T-helper 17 cell (primary cell): ENCODE measurements at regions not wholly inside any gene's neighbourhood (a gene's known extent, or its start where the extent isn't known, plus 50 kb on each side); places are given as distances from the start of the nearest gene placed in this dataset.

Source experiments
- ATAC-seq: fragments of 150-1000 bp; cut with Tn5 transposase; 2 replicates; pipeline ENCODE4 v1.10.0; 2021; ENCODE audit warnings: mild to moderate bottlenecking, moderate library complexity
- DNase-seq, 3 donors: peaks; one replicate each; pipeline versions ENCODE4 v3.0.0 to v3.0.0-alpha.2; 2020 to 2021
- H3K9me3 ChIP-seq: one replicate; pipeline ENCODE4 v1.7.0; 2013; ENCODE audit warnings: low read length, mild to moderate bottlenecking; ENCODE audit not compliant: control insufficient read depth, poor library complexity, severe bottlenecking
- H3K27ac Mint-ChIP-seq: one replicate; pipeline ENCODE4 v1.8.0; 2022; ENCODE audit warnings: mild to moderate bottlenecking, moderate library complexity, mixed read lengths
- H3K27me3 Mint-ChIP-seq: one replicate; pipeline ENCODE4 v1.8.0; 2022; ENCODE audit warnings: mixed read lengths
- H3K36me3 Mint-ChIP-seq: one replicate; pipeline ENCODE4 v1.8.0; 2022; ENCODE audit warnings: low read depth, mixed read lengths
- H3K4me1 Mint-ChIP-seq: one replicate; pipeline ENCODE4 v1.8.0; 2022; ENCODE audit warnings: mild to moderate bottlenecking, mixed read lengths
- H3K4me3 Mint-ChIP-seq: one replicate; pipeline ENCODE4 v1.8.0; 2022; ENCODE audit warnings: mild to moderate bottlenecking, moderate library complexity, mixed read lengths

DNA sequence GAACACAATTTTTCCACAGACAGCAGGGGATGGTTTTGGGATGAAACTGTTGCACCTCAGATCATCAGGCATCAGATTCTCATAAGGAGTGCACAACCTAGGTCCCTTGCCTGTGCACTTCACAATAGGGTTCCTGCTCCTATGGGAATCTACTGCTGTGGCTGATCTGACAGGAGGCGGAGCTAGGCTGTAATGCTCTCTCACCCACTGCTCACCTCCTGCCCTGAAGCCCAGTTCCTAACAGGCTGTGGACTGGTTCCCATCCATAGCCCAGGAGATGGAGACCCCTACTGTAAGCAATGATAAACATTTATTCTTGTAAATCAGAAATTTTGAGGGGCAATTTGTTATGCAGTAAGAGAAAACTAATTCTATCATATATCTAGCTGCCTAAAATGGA lies 1234.7 kb downstream of the SLITRK1 start:
- ATAC-seq (no peak), DNase-seq (no peak)
- H3K27me3 Mint-ChIP-seq, result no peaks in the 10 kb centered on the region

DNA sequence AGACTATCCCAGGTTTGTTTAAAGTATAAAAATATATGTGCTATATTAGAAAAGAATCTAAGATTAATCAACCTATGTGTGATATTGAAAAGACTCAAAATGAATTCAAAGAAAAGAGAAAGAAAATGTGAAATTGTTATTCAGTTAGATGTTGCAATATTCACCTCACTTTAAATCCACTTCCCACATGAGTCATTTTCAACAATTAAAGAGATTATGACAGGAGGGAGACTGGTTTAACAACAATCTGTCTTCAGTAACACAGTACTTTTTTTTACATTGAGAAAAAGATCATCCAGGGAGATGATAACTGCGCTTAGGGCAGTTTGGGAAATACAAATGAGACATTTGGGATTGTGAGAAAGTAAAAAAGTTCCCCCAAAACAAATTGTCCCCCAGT lies 1246.2 kb downstream of the SLITRK1 start:
- H3K4me1 Mint-ChIP-seq, result no peaks in the 10 kb centered on the region
- ATAC-seq, result no peak
- H3K27ac Mint-ChIP-seq, result no peak overlapping the region
- no peak for DNase-seq
- no peak overlapping the region for H3K4me3 Mint-ChIP-seq
- H3K9me3 ChIP-seq, result no peaks in the 10 kb centered on the region
- no peaks in the 10 kb centered on the region for H3K36me3 Mint-ChIP-seq
- H3K27me3 Mint-ChIP-seq, result no peaks in the 10 kb centered on the region

More for the DNA sequence above, 1234.7 kb downstream of the SLITRK1 start:
- H3K4me3 Mint-ChIP-seq, result no peak overlapping the region
- no peaks in the 10 kb centered on the region for H3K36me3 Mint-ChIP-seq
- H3K4me1 Mint-ChIP-seq, result no peaks in the 10 kb centered on the region
- H3K9me3 ChIP-seq, result no peaks in the 10 kb centered on the region
- no peak overlapping the region for H3K27ac Mint-ChIP-seq

DNA sequence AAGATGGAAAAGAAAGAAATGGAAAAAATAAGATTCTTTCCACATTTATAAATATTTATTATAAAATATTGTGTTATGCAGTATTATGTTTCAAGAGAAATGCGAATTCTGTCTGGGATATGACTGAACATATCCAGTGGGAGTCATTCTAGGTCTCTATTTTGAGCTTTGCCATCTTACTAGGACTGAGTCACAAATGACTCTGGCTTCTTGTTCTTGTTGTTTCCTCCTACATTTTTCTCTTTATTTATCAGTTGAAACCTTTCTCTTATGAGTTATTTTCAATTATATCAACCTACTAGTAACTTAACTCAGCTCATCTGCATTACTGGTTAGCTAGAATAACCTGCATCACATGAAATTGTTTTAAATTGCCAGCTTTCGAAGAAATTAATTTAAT lies 1247.3 kb downstream of the SLITRK1 start:
- Mint-ChIP-seq H3K4me1 (no peaks in the 10 kb centered on the region), H3K27me3 (no peaks in the 10 kb centered on the region), H3K27ac (no peak overlapping the region), H3K4me3 (no peak overlapping the region), H3K36me3 (no peaks in the 10 kb centered on the region)
- DNase-seq (no peak), ATAC-seq (no peak)
- H3K9me3 ChIP-seq, result no peaks in the 10 kb centered on the region

DNA sequence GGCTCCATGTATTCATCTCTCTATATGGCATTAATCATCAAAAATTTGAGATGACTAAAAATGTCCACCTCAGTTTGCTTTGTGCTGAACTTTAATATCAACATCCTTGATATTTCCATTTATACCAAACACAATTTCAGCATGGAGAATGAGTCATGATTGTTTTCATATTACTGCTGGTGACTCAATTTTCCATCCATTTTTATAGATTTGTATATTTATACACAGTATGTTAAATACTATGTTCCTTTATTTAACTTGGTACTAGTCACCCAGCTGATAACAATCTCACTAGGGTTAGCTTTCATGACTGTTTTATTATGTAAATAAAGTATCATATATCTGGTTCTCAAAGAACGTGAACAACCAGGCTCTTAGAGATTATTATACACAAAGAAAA lies 1255.1 kb downstream of the SLITRK1 start:
- no peak overlapping the region for H3K27ac Mint-ChIP-seq
- no peak for ATAC-seq
- no peaks in the 10 kb centered on the region for H3K27me3 Mint-ChIP-seq

DNA sequence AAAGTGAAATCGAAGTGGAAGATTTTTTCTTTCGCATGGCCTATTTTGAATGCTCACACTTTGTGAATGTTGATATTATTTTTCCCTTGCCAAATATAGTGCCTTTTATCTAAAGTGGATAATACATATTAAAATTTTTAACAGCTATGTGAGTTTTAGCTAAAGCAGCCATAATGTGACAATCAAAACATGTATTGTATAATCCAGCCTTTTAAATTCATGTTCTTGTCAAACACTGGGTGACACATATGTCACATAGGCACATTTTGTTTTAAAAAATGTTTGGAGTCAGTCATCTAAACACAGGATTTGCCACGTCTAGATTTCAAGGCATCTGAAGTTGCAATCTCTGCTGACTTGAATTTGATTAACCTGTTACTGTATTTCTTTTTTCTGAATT lies 1256.6 kb downstream of the SLITRK1 start:
- Mint-ChIP-seq H3K4me1 (no peaks in the 10 kb centered on the region), H3K4me3 (no peak overlapping the region), H3K36me3 (no peaks in the 10 kb centered on the region), H3K27ac (no peak overlapping the region), H3K27me3 (no peaks in the 10 kb centered on the region)
- DNase-seq (no peak), ATAC-seq (no peak)
- no peaks in the 10 kb centered on the region for H3K9me3 ChIP-seq

More for the DNA sequence above, 1255.1 kb downstream of the SLITRK1 start:
- no peaks in the 10 kb centered on the region for H3K9me3 ChIP-seq
- H3K36me3 Mint-ChIP-seq, result no peaks in the 10 kb centered on the region
- H3K4me3 Mint-ChIP-seq, result no peak overlapping the region
- DNase-seq, result no peak
- H3K4me1 Mint-ChIP-seq, result no peaks in the 10 kb centered on the region

DNA sequence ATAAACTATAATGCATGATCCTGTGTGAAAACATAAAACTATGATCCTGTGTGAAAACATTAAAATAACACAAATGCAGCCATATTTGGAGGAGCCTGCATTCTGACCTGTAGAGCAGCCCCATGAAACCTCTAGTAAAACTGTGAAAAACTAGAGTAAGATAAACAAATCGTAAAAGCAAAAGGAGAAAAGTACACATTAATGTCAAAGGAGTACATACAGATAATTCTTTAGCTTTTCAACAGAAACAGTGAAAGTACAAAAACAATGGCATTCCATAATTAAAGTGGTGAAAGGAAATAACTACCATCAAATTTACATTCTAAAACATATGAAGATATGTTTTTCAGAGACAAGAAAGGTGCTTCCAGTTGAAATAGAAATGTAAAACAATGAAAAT lies 1267.2 kb downstream of the SLITRK1 start:
- no peak overlapping the region for H3K27ac Mint-ChIP-seq
- DNase-seq, result no peak
- no peak for ATAC-seq

DNA sequence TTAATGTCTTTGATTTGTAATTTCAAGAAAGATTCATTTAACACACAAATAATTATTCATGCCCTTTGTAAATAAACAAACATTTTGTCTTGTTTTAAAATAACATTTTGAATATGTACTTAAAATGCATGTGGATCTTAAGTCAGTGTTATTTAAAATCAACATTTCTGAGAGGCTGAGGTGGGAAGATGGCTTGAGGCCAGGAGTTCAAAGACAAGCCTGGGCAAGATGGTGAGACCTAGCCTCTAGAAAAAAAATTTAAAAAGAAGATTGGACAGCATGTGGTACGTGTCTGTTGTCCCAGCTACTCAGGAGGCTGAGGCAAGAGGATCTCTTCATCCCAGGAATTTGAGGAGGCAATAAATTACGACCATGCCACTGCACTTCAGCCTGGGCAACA lies 1268.2 kb downstream of the SLITRK1 start:
- H3K27me3 Mint-ChIP-seq, result no peaks in the 10 kb centered on the region
- H3K9me3 ChIP-seq, result no peaks in the 10 kb centered on the region
- ATAC-seq (no peak), DNase-seq (no peak)
- no peaks in the 10 kb centered on the region for H3K36me3 Mint-ChIP-seq
- H3K27ac Mint-ChIP-seq, result no peak overlapping the region
- no peaks in the 10 kb centered on the region for H3K4me1 Mint-ChIP-seq
- H3K4me3 Mint-ChIP-seq, result no peak overlapping the region

More for the DNA sequence above, 1267.2 kb downstream of the SLITRK1 start:
- Mint-ChIP-seq H3K27me3 (no peaks in the 10 kb centered on the region), H3K4me1 (no peaks in the 10 kb centered on the region), H3K4me3 (no peak overlapping the region), H3K36me3 (no peaks in the 10 kb centered on the region)
- H3K9me3 ChIP-seq, result no peaks in the 10 kb centered on the region

DNA sequence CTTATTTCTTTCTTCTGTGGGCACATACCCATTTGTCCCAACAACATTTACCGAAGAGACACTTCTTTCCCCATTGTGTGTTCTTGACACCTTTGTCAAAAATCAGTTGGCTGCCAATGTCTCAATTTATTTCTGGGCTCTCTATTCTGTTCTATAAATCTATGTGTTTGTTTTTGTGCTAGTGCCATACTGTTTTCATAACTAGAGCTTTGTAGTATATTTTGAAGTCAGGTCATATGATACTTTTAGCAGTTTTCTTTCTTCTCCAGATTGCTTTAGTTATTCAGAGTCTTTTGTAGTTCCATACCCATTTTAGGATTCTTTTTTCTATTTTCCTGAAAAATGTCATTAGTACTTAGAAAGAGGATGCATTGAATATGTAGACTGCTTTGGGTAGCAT lies 1276.3 kb downstream of the SLITRK1 start:
- no peaks in the 10 kb centered on the region for H3K9me3 ChIP-seq
- Mint-ChIP-seq H3K27me3 (no peaks in the 10 kb centered on the region), H3K27ac (no peak overlapping the region), H3K4me3 (no peak overlapping the region), H3K36me3 (no peaks in the 10 kb centered on the region), H3K4me1 (no peaks in the 10 kb centered on the region)
- no peak for DNase-seq
- no peak for ATAC-seq

DNA sequence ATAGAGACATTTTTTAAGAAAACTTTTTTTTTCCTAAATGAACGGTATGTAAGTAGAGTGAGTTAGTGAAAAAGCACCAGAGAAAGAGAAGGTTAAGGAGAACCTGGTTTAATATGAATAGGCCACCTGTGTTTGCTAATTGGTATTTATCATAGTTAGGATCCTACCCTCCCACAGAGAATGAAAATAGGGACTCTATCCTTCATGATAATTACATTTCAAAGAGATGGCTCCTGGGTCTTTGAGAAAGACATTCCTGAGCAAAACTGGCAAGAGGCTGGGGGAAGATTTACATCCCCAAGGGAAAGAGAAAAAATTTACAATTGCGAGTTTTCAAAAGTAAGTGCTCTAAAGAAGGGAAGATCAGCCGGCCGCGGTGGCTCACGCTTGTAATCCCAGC lies 1284.5 kb downstream of the SLITRK1 start:
- DNase-seq, result no peak
- ATAC-seq, result no peak
- Mint-ChIP-seq H3K27me3 (no peaks in the 10 kb centered on the region), H3K36me3 (no peaks in the 10 kb centered on the region), H3K27ac (no peak overlapping the region), H3K4me3 (no peak overlapping the region), H3K4me1 (no peaks in the 10 kb centered on the region)
- no peaks in the 10 kb centered on the region for H3K9me3 ChIP-seq

DNA sequence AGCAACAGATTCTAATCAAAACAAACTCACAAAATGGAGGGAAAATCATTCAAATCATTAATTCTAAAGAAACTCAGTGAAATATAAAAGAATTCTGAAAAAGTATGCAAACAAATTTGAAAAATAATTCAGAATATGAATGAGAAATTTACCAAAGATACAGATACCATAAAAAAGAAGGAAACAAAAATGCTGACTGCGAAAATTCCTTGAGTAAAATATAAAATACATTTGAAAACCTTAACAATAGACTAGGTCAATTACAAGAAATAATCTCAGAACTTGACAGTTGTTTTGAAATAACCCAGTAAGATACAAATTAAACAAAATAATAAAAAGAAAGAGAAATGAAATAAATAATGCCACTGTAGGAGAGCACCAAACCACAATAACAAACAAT lies 1289.0 kb downstream of the SLITRK1 start:
- no peak for DNase-seq
- no peak overlapping the region for H3K4me3 Mint-ChIP-seq
- no peak overlapping the region for H3K27ac Mint-ChIP-seq
- no peaks in the 10 kb centered on the region for H3K36me3 Mint-ChIP-seq
- no peaks in the 10 kb centered on the region for H3K9me3 ChIP-seq
- no peaks in the 10 kb centered on the region for H3K4me1 Mint-ChIP-seq
- no peaks in the 10 kb centered on the region for H3K27me3 Mint-ChIP-seq
- no peak for ATAC-seq

DNA sequence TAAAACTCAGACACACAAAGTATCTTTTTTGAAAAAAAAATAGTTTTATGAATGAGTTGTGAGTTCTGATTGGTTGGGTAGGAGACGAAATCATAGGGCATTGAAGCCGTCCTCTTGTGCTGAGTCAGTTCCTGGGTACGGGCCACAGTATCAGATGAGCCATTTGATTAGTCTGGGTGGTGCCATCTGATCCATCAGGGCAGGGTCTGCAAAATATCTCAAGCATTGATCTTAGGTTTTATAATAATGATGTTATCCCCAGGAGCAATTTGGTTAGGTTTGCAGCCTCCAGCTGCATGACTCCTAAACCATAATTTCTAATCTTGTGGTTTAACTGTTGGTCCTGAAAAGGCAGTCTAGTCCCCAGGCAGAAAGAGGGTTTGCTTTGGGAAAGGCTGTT lies 1310.6 kb downstream of the SLITRK1 start:
- Mint-ChIP-seq H3K4me1 (no peaks in the 10 kb centered on the region), H3K36me3 (no peaks in the 10 kb centered on the region), H3K27ac (no peak overlapping the region), H3K27me3 (no peaks in the 10 kb centered on the region), H3K4me3 (no peak overlapping the region)
- ATAC-seq (no peak), DNase-seq (no peak)
- no peaks in the 10 kb centered on the region for H3K9me3 ChIP-seq

DNA sequence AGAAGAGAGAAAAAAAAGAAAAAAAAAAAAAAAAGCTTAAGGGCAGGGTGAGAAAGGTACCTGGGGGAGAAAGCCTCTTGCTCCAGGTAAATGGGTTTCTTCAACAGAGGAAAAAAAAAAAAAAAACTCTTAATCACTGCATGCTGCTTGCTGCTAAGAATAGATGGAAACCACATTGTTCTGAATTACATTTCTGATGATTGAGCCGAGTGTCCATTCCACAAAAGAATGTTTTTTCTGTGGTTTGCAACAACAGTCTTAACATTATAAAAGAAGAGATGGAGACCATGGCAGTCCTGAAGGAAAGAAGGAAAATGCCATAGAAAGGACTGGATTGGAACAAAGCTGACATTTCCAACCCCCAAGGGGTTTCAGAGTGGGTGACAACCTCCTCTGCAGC lies 1312.7 kb downstream of the SLITRK1 start:
- Mint-ChIP-seq H3K27ac (no peak overlapping the region), H3K27me3 (no peaks in the 10 kb centered on the region), H3K4me1 (no peaks in the 10 kb centered on the region), H3K4me3 (no peak overlapping the region), H3K36me3 (no peaks in the 10 kb centered on the region)
- DNase-seq (no peak), ATAC-seq (no peak)
- H3K9me3 ChIP-seq, result no peaks in the 10 kb centered on the region

DNA sequence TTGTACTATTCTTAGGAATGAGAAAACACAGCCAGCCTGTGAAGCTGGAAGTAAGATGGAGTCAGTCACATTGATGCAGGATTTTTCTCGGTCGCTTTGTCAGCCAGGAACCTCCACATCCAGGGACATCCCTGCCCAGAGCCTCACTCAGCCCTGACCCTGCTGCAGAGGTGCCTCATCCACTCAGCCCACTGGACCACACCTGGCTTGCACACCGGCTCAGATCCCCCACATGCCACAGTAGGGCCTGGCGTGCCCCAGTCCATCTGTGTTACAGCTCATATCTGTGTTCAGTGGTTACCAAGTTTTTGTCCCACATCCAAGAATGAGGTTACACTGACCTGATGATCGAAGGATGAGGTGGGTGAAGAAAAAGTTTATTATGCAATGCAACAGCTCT lies 1315.4 kb downstream of the SLITRK1 start:
- H3K9me3 ChIP-seq, result no peaks in the 10 kb centered on the region
- Mint-ChIP-seq H3K4me1 (no peaks in the 10 kb centered on the region), H3K4me3 (no peak overlapping the region), H3K27ac (no peak overlapping the region), H3K36me3 (no peaks in the 10 kb centered on the region), H3K27me3 (no peaks in the 10 kb centered on the region)
- DNase-seq, result no peak
- no peak for ATAC-seq

DNA sequence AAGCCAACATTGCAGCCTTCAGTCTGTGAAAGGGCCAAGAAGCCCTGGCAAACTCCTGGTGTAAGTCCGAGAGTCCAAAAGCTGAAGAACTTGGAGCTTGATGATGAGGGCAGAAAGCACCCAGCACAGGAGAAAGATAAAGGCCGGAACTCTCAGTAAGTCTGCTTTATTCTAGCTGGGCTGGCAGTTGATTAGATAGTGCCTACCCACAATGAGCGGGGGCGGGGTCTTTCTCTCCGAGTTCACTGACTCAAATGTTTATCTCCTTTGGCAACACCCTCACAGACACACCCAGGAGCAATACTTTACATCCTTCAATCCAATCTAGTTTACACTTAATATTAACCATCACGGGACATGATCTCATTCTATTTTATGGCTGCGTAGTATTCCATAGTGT lies 1317.1 kb downstream of the SLITRK1 start:
- Mint-ChIP-seq H3K27ac (no peak overlapping the region), H3K36me3 (no peaks in the 10 kb centered on the region), H3K27me3 (no peaks in the 10 kb centered on the region), H3K4me3 (no peak overlapping the region), H3K4me1 (no peaks in the 10 kb centered on the region)
- DNase-seq (no peak), ATAC-seq (no peak)
- H3K9me3 ChIP-seq, result no peaks in the 10 kb centered on the region

DNA sequence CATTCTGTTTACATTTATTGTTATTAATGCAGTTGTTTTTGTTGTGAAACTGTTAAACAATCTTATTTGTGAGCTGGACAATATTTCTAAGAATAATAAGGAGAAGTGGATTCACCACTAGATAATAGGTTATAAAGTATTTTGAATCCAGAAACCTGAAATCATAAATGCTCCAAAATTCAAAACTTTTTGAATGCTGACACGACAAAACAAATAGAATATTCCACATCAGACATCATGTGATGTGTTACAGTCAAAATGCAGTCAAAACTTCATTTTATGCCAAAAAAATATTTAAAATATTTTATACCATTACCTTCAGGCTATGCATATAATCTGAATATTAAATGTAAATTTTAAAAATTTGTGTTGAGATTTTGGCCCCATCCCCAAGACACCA lies 1321.4 kb downstream of the SLITRK1 start:
- no peaks in the 10 kb centered on the region for H3K4me1 Mint-ChIP-seq
- H3K9me3 ChIP-seq, result no peaks in the 10 kb centered on the region
- no peaks in the 10 kb centered on the region for H3K27me3 Mint-ChIP-seq
- H3K27ac Mint-ChIP-seq, result no peak overlapping the region
- no peak for DNase-seq
- no peak overlapping the region for H3K4me3 Mint-ChIP-seq
- no peaks in the 10 kb centered on the region for H3K36me3 Mint-ChIP-seq
- ATAC-seq, result no peak
